ENCODE measurements at regions not wholly inside any gene's neighbourhood (a gene's known extent, or its start where the extent isn't known, plus 50 kb on each side); places are given as distances from the start of the nearest gene placed in this dataset.

DNA sequence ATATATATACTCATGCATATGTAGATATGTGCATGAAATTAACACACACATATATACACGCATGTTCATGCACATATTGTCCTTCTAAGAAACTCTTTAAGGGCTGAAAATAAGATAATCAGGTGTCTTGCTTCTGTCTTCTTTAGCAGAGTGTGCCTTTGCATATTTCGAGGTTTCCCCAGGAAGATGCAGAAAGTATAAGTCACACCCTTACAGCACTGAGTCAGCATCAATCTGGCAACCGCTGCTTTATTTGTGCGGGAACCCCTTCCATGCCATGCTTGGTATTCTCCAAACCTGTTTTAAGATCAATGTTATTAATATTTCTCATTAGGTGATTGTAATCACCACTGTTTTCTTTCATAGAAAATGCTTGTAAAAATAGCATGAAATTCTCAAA is 557.9 kb downstream of the CAAP1 start:
- DNase-seq (ENCODE audit: insufficient read length, low spot score) (no peak), FAIRE-seq (no peak)

DNA sequence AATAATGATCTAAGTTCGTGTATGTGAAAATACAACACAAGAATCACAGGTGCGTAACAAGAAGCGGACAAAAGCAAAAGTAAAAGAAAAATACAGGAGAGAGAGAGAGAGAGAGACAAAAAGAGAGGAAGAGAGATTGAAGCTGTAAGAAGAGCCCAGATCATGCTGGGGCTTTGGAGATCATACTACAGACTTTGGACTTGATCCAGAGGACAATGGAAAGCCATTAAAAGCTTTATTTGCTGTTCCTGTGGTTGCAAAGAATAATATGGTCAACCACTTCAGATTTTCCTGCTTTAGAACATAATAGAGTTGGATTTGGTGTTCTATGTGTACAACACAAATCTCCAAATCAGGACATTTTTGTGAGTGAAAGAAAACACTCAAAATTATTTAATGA is 561.4 kb downstream of the CAAP1 start:
- DNase-seq (ENCODE audit: insufficient read length, low spot score) = no peak
- no peak for FAIRE-seq

DNA sequence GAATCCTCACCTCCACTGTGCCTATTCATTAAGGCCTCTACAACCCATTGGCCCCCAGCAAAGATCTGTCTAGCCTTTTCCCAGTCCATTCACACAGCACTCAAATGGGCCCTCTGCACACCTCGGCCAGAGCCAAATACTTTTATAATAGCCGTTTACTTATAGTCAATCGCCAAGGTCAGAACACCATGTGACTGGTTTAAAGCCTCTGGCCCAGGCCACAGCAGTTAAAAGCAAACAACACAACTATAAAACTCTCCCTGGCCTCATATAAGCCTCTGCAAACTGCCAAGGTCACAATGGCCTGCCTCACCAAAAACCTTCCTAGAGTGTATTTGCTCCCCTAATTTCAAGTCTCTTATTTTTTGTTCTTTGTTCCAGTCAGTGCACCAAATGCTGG is 562.6 kb downstream of the CAAP1 start:
- FAIRE-seq = no peak
- no peak for DNase-seq (ENCODE audit: insufficient read length, low spot score)

DNA sequence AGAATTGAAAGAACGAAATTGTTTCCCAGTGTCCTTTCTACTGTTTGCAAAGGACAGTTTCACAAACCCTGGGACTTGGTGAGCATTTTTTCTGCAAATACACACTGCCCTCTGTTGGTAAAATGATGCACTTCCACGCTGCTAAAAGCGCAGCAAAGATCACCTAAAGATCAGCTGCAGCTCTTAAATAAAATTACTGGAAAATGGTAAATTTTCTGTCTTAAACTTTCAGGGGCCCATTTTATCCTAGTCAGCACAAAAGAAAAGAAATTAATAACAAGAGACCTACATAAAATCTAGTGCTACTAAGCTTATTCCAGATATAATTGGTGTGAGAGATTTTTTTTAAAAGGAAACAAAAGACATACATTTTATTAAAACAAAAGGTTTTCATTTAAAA is 566.0 kb downstream of the CAAP1 start:
- FAIRE-seq (no peak), DNase-seq (ENCODE audit: insufficient read length, low spot score) (peak; percentile 10)

DNA sequence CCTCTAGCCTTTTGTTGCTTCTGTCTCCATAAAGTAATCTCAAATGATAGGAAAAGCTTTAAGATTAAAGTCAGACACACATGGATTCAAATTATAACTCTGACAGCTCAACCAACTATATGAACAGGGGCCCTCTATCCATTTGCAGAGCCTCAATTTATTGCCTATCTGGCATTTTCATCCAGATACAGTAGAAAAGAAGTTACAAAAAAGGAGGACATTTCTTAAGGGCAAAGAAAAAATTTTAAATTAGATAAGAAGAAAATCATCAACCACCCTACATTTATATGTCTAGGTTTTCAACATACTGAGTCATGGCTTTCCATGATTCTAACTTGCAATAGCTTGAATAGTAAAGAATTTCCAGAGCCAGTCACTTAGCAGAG is 567.2 kb downstream of the CAAP1 start:
- DNase-seq (ENCODE audit: insufficient read length, low spot score) = no peak
- no peak for FAIRE-seq

DNA sequence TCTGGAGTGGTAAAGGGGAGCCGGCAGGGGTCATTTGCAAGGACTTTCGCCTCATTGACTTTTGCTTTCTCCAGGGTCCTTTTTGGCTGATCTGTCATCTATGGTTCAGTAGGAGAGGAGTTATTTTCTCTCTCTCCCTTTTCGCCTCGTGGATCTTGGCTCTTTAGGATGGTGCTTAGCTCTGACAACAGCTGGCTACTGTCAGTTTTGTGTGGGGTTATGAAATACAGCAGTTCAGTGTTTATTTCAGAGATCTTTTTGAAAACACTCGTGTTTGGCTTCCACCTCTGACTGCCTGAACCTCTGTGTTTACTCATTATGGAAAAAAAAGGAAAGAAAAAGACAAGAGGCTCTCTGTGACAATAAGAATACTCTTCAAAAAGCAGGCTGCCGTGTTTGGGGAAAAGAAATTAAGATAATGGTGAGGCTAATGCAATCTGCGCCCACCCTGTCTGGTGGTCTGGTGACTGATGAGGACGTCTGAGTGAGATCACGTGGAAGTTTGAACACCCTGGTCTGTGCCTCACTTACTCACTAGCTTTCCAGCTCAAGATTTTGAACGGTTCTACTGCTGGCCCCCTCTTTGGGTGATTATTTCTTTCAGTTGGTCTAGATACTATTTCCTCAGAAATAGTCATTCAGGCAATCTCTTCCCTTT is 567.7 kb downstream of the CAAP1 start:
- no peak for FAIRE-seq

DNA sequence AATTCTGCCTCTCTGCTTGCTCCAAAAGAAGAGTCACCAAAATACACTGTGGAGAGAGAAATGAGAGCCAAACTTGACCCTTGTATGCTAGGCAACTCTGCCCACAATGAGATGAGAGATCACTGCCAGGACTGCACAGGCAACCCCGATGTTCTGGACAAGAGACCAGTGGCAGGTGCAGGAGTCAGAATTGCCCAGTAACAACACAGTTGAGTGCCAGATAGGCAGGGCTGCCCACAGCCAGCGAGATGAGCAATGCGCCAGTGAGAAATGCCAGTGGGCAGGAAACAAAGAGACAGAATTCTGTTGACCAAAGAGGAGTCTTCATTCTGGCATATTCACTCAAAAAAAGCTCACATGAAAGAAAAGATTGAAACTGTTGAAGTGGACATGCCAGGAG is 570.7 kb downstream of the CAAP1 start:
- no peak for DNase-seq (ENCODE audit: insufficient read length, low spot score)
- FAIRE-seq = no peak

More for the DNA sequence above, 567.7 kb downstream of the CAAP1 start:
- no peak for DNase-seq (ENCODE audit: insufficient read length, low spot score)

DNA sequence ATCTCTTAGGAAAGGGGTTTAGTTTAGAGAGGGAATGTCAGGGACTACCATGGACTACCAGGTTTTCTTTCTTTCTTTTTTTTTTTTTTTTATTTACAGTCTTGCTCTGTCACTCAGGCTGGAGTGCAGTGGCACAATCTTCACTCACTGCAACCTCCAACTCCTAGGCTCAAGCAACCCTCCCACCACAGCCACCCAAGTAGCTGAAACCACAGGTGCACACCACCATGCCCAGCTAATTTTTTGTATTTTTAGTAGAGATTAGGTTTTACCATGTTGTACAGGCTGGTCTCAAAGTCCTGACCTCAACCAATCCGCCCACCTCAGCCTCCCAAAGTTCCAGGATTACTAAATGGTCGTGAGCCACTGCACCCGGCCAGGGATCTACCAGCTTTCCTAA is 572.7 kb downstream of the CAAP1 start:
- DNase-seq (ENCODE audit: insufficient read length, low spot score) = no peak
- FAIRE-seq = no peak

DNA sequence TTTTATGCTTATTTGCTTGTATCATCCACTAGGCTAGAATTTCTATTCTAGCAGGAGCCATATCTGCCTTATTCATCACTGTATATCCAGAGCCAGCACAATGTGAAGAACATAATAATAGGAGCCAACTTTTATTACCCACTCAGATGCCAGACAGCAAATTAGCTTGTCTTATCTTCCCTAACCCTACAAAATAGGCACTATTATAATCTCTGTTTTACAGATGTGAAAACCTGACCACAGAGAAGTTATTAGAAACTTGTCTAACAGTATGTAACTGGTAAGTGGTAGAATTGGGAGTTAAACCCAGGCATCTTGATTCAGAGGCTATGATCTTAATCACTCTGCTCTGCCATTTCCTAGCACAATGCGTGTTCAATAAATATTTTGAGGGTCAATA is 579.5 kb downstream of the CAAP1 start:
- no peak for DNase-seq (ENCODE audit: insufficient read length, low spot score)
- FAIRE-seq = no peak

DNA sequence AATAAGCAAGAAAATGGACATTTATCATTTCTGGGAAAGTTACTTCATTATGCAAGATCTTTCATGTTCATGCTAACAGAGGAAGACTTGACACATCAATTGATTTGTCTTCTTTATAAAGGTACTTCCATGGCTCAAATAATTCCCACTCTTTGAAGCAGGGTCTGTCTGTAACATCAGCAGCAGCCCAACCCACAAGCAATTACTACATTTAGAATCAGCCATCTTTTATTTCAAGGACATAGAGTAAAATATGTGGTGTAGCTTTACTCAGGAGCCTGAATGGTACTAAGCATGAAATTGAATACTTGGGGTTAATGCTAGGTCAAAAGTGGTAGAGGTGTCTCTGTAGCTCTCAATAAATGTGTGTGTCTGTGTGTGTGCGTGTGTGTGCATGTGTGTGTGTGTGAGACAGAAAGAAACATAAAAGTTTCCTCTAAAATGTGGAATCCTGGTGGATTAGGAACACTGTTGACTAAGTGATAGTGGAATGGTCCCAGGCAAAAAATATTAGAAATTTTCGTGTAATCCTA is 581.1 kb downstream of the CAAP1 start:
- no peak for DNase-seq (ENCODE audit: insufficient read length, low spot score)
- no peak for FAIRE-seq

DNA sequence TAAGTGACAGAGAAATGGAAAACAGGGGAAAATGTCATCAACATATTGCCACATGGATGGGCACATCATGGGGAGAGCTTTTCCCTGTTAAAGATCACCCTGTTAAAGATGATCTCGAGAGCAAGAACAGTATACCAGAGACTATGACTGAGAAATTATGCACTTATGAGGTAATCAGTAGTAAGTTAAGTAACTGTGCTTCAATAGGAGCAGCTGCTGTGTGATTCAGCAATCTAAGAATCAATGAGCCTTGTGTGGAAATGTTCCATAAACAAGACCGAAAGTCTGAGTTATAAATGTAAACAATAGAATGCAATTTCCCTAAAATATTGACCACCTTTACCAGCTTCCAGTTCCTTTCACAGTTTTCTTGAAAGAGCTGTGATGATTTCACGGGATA is 582.3 kb downstream of the CAAP1 start:
- DNase-seq (ENCODE audit: insufficient read length, low spot score) = no peak
- FAIRE-seq = no peak

DNA sequence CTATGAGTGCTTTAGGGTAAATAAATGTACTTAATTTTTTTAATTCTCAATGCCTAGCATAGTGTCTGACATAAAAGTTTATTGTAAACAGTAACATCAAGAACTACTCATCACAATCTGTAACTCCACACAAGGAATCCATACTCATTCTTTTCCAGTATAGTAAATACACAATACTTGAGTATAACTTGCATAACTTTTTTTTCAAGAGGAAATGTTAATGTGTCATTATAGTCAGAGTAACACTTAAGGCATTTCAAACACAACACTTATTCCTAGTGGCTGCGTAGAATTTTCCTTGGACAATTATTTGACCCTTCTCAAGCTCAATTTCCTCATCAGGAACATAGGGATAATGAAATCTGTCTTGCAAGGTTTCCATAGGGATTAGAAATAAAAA is 584.3 kb downstream of the CAAP1 start:
- FAIRE-seq (no peak), DNase-seq (ENCODE audit: insufficient read length, low spot score) (no peak)

DNA sequence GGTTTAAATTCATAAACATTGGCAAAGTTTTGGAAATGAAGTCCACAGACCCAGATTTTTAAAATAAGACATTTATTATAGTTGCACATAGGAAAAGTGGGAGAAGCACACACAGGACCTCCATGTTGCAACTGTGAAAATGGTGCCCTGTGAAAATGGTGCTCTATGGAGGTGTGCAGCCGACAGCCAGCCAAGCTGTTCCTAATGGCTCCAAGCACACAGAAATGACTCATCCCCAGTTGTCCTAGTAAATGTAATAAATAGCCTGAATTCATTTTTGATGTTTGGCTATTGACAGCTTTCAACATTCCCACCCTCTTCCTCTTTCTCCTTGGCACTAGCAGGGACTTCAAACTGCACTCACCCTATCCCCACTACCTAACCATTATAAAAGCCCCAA is 590.9 kb downstream of the CAAP1 start:
- DNase-seq (ENCODE audit: insufficient read length, low spot score) (no peak), FAIRE-seq (no peak)

DNA sequence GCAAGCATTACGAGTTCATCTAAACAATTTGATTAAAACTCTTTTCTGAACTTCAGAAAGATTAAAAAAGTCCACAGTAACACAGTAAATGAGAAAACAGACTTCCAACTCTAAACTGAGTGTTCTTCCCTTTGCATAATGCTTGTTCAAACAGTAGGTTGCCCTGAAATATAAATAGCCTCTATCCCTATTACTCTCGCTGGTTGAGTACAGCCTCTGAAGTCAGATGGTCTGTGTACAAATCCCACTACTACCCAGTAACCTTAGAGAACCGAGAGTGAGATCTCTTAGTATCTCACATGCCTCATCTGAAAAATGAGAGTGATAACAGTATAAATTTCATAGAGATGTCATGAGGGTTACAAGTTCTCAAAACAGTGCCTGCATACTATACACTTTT is 591.6 kb downstream of the CAAP1 start:
- FAIRE-seq (no peak), DNase-seq (ENCODE audit: insufficient read length, low spot score) (no peak)

DNA sequence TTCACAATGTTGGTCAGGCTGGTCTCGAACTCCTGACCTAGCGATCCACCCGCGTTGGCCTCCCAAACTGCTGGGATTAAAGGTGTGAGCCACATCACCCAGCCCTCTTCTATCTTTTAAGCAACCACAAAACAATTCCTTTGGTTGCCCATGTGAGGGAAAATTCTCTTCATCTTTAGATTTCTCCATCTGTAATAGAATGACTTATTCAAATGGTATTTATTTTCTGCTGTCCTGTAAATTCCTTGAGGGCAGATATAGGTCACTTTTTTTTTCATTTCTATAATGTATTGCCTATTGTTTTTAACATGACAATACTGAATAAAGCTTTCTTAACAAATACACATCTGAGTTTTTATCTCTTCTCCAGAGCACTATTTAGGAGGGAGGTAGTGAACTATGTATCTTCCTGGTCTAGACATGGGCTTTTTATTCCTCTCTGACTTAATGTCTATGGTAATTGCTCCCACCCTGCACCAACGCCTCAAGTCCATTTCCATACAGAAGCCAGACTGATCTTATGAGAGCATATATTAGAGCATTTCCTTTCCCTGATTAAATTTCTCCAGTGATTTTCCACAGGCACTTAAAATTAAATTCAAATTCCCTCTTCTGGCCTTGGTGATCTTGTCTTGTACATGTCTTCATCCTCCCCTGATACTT is 595.6 kb downstream of the CAAP1 start:
- DNase-seq (ENCODE audit: insufficient read length, low spot score) = peak; percentile 2
- FAIRE-seq = no peak

DNA sequence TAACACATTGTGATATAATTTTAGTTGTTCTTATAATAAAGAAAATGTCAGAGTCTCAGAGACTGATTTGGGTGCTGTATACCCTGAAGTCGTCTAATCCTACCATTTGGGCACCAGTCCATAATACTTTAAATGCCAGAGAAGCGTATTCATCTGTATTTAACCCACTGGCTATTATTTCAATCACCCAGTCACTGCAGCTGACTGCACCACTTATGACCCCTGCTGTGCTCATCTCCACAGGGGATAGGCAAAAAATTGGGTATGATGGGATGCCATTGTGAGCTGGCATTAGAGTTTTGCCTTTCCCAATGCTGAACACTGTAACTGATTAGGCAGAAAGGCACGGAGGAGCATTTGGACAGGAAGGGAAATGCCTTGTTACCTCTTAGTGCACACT is 599.7 kb downstream of the CAAP1 start:
- FAIRE-seq = peak; percentile 36
- DNase-seq (ENCODE audit: insufficient read length, low spot score) = peak; percentile 22

DNA sequence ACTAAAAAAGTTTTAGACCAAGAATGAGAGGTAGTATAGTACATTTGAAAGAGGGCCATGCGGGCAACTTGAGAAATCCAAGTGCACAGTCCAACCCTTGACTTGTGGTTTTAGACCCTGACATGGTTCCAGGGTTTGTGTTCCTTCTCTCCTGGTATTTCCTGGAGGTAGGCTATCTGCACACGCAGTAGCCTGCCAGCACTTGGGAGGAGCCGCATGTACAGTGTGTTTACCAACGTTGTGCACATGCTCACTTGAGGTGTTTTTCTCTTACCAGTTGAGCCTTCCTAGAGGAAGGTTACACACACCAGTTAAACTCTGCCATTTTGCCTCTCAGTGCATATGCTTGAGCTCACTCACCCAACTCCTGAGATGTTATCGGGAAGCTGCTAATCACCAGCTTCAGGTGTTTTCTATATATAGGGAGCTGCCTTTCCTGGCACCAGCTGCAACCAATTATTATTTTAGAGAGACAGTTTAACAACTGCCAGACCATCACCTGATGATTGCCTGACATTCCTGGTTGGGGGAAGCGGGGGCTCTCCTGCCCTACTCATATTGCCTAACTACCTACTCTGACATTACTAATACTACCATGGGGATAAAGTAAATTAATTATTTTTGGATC is 593.4 kb upstream of the TUSC1 start:
- no peak for FAIRE-seq
- DNase-seq (ENCODE audit: insufficient read length, low spot score) = no peak

DNA sequence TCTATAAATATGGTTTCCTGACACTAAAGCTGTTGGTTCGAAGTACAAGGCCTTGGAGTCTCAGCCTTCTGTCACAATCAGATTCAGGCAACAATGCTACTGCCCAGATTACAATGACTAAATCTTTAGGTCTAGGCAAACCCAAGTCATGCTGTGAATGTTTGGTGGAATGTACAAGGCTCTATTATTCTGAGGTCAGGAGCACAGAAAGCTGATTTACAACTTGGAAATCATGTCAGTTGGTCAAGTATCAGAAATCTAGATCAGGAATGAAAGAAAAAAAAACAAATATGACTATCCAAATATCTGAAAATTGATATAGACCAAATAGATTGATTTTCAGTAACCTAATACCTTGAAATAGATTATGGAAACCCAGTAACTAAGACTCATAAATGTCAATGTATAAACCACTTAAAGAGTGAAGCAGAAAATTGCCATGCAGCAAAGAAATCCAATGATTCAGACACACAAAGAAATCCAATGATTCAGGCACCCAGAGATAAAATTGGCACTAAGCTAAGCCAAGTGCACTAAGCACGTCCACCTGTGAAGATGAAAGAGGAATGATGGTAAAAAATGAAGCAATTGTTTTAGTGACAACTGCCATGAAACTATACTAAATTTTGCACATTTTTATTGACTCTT is 588.0 kb upstream of the TUSC1 start:
- DNase-seq (ENCODE audit: insufficient read length, low spot score) (no peak), FAIRE-seq (no peak)

DNA sequence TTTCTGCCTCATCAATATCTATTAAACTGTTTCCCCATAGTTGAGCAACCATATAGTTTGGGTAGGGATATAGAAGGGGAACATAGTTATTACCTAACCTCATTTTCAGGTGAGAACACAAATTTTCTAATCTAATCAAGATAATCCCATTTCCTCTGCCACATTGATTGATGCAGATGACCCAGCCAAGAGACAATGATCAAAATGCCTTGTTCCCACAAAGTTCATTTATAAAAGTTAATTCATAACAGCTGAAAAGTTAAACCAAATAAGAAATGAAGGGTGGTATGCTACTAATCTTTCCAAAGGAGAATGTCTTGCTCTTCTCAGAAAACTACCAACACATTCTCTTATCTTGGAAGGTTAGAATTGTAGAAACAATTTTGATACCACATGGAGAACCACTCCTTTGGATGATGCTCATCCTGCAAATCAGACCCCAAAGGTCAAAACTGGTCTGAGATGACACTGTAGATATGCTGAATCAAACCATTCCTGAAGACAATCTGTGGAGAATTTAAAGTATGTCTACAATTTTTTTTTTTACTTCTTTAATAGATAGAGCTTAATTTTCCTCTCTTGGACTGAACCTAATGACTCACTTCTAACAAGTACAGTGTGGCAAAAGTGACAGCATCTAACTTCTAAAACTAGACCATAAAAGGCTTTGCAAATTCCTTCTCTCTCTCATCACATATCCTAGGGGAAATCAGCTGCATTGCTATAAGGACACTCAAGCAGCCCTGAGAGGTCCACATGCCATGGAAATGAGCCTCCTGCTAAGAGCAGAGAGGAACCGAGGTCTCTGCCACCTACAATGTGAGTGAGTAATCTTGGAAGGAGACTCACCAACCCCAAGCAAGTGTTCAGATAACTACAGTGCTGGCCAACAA is 586.7 kb upstream of the TUSC1 start:
- DNase-seq (ENCODE audit: insufficient read length, low spot score) (peak; percentile 17), FAIRE-seq (no peak)

DNA sequence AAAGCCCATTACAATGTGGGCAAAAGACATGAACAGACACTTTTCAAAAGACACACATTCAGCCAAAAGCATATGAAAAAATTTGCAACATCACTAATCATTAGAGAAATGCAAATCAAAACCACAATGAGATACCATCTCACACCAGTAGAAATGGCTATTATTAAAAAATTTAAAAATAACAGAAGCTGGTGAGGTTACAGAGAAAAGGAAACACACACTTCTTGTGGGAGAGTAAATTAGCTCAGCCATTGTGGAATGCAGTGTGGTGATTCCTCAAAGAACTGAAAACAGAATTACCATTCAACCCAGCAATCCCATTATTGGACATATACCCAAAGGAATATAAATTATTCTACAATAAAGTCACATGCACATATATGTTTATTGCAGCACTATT is 585.2 kb upstream of the TUSC1 start:
- no peak for FAIRE-seq
- DNase-seq (ENCODE audit: insufficient read length, low spot score) = no peak

All from HTR-8/SVneo (cell line).